HG02763 (cell line): ENCODE measurements at regions not wholly inside any gene's neighbourhood (a gene's known extent, or its start where the extent isn't known, plus 50 kb on each side); places are given as distances from the start of the nearest gene placed in this dataset.

Source experiments
- ATAC-seq: cut with Tn5 transposase; IDR thresholded peaks from one replicate; pipeline ENCODE4 v1.9.1; 2021; ENCODE audit warnings: mild to moderate bottlenecking, moderate library complexity; ENCODE audit not compliant: unreplicated experiment

GRCh38 chr12:38547586-38547985 is 231.0 kb downstream of the ALG10B start:
- ATAC-seq, result no peak

DNA sequence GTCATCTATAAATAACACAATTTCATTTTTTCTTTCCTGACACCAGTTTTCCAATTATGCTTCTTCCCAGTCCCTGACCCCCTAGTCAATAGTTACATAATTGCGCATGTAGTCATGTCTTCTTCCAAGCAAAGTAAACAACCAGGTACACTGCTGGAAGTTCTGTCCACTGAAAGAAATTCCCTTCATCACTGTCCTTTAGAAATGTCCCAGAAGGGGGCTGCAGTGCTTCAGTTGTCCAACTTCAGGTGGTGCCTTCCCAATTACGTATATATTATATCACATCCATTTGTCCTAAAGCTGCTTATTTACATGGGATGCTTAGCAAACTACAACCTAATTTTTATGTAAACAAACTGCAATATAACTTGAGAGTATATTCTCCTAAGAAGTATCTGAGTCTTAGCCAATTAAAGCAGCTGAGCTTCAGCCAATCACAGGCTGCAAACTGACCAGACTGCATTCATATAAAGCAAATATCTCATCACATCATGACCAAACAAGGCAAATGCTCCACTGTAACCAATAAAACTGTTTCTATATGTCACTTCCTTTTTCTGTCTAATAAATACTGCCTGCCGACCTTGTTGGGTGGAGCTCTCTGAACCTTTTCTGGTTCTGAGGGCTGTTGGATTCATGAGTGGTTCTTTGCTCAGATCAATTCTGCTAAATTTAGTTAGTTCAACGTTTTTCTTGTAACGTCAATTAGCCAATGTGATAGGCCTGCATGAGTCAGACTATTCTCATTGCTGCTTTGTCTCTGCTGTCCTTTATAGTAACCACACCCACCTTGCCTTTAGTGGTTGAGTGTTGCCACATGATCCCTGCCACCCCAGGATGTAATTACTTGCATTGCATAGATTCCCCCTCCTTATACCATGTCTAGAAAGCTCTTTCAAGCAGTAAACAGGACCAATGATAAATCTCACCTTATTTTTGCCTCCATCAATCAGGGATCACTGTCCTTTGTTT is 239.3 kb downstream of the ALG10B start:
- no peak for ATAC-seq

GRCh38 chr12:38556647-38557046 is 240.1 kb downstream of the ALG10B start:
- ATAC-seq, result no peak

GRCh38 chr12:38585086-38585485 is 268.5 kb downstream of the ALG10B start:
- ATAC-seq, result no peak

GRCh38 chr12:38586789-38587188 is 270.2 kb downstream of the ALG10B start:
- no peak for ATAC-seq

DNA sequence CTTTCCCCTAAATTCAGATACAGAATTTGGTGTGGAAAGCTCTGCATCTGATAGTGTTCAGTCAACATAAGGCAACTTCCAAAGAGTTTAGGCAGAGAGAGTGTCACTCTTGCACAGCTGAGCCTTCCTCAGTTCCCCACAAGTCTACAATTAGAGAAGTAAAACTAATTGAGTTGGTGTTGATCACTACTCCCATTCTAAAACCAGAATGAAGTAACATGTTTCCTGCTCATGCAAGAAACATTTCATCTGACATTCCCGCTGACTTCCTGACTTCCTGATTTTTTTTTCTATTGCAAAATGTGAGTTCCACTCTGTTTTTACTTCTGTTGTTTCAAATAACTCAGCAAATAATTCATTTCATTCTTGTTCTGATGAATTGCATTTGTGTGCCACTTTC is 271.0 kb downstream of the ALG10B start:
- ATAC-seq, result no peak

- ATAC-seq, result no peak
These were observed 272.2 kb downstream of the ALG10B start for GRCh38 chr12:38588624-38589305.

GRCh38 chr12:38589306-38589632 is 272.7 kb downstream of the ALG10B start:
- ATAC-seq, result no peak

- no peak for ATAC-seq
These were observed 285.4 kb downstream of the ALG10B start for GRCh38 chr12:38601949-38602348.
